Erythroblast (primary cell): ENCODE measurements at regions not wholly inside any gene's neighbourhood (a gene's known extent, or its start where the extent isn't known, plus 50 kb on each side); places are given as distances from the start of the nearest gene placed in this dataset.
A peak's percentile ranks its signal among the peaks of the same experiment; 100 is the strongest.

ENCODE experiments used
- DNase-seq, 2 experiments: peaks; one replicate each; lab custom pipeline; 2025; lab: John Stamatoyannopoulos, UW
- GATA1 ChIP-seq: IDR thresholded peaks from 2 replicates; pipeline ENCODE4 v1.6.1; 2011; ENCODE audit warnings: low read depth, mild to moderate bottlenecking, control low read depth, low read length, moderate library complexity
- POLR2A ChIP-seq: IDR thresholded peaks from 2 replicates; pipeline ENCODE4 v1.6.1; 2011; ENCODE audit warnings: mild to moderate bottlenecking, low read length

- DNase-seq: peak; percentile 48 to 79
- peak; percentile 75 for TF ChIP-seq POLR2A
- TF ChIP-seq GATA1: no peak
These were observed 58.7 kb upstream of the STARD8 start for GRCh38 chrX:68588602-68589371.

- DNase-seq: no peak
- TF ChIP-seq POLR2A: no peak
- no peak for TF ChIP-seq GATA1
These were observed 58.1 kb upstream of the STARD8 start for GRCh38 chrX:68589372-68589753.

DNA sequence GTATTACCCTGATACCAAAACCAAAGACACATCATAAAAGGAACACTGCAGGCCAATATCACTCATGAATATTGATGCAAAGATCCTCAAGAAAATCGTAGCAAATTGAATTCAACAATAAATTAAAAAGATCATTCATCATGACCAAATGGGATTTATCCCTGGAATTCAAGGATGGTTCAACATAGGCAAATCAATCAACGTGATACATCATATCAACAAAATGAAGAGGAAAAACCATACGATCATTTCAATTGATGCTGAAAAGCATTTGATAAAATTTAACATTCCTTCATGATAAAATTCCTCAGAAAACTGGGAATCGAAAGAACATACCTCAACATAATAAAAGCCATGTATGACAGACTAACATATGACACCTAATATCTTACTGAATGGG lies 52.7 kb upstream of the STARD8 start:
- TF ChIP-seq POLR2A (no peak), GATA1 (no peak)
- peak; percentile 1 for DNase-seq

DNA sequence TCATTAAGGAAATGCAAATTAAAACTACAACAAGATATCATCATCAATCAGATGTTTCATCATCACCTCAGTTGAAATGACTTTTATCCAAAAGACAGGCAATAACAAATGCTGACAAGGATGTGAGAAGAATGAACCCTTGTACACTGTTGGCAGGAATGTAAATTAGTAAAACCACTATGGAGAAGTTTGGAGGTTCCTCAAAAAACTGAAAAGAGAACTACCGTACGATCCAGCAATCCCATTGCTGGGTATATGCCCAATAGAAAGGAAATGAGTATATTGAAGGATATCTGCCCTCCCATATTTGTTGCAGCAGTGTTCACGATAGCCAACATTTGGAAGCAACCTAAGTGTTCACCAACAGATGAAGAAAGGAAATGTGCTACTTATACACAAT lies 50.6 kb upstream of the STARD8 start:
- TF ChIP-seq GATA1 (no peak), POLR2A (no peak)
- no peak for DNase-seq
